ENCODE measurements at regions not wholly inside any gene's neighbourhood (a gene's known extent, or its start where the extent isn't known, plus 50 kb on each side); places are given as distances from the start of the nearest gene placed in this dataset.

- DNase-seq (ENCODE audit: low read depth in 2 of 2, low spot score in 1 of 2), result no peak
Observed at GRCh38 chr4:17187003-17187402, 288.6 kb upstream of the LDB2 start.

- DNase-seq (ENCODE audit: low read depth in 2 of 2, low spot score in 1 of 2), result no peak
Observed at GRCh38 chr4:17182888-17183287, 284.4 kb upstream of the LDB2 start.

GRCh38 chr4:17174751-17175150 is 276.3 kb upstream of the LDB2 start:
- no peak for DNase-seq (ENCODE audit: low read depth in 2 of 2, low spot score in 1 of 2)

GRCh38 chr4:17173300-17173699 is 274.9 kb upstream of the LDB2 start:
- no peak for DNase-seq (ENCODE audit: low read depth in 2 of 2, low spot score in 1 of 2)

- no peak for DNase-seq (ENCODE audit: low read depth in 2 of 2, low spot score in 1 of 2)
Observed at GRCh38 chr4:17170131-17170530, 271.7 kb upstream of the LDB2 start.

- no peak for DNase-seq (ENCODE audit: low read depth in 2 of 2, low spot score in 1 of 2)
Observed at GRCh38 chr4:17169699-17170098, 271.3 kb upstream of the LDB2 start.

GRCh38 chr4:17168571-17168970 is 270.1 kb upstream of the LDB2 start:
- no peak for DNase-seq (ENCODE audit: low read depth in 2 of 2, low spot score in 1 of 2)

- DNase-seq (ENCODE audit: low read depth in 2 of 2, low spot score in 1 of 2), result no peak
Observed at GRCh38 chr4:17166954-17167353, 268.5 kb upstream of the LDB2 start.

- no peak for DNase-seq (ENCODE audit: low read depth in 2 of 2, low spot score in 1 of 2)
Observed at GRCh38 chr4:17165286-17165685, 266.8 kb upstream of the LDB2 start.

GRCh38 chr4:17164666-17165065 is 266.2 kb upstream of the LDB2 start:
- no peak for DNase-seq (ENCODE audit: low read depth in 2 of 2, low spot score in 1 of 2)

GRCh38 chr4:17163156-17163771 is 264.8 kb upstream of the LDB2 start:
- no peak for DNase-seq (ENCODE audit: low read depth in 2 of 2, low spot score in 1 of 2)

GRCh38 chr4:17157304-17157703 is 258.9 kb upstream of the LDB2 start:
- no peak for DNase-seq (ENCODE audit: low read depth in 2 of 2, low spot score in 1 of 2)

GRCh38 chr4:17155486-17155885 is 257.0 kb upstream of the LDB2 start:
- no peak for DNase-seq (ENCODE audit: low read depth in 2 of 2, low spot score in 1 of 2)

GRCh38 chr4:17153572-17153971 is 255.1 kb upstream of the LDB2 start:
- DNase-seq (ENCODE audit: low read depth in 2 of 2, low spot score in 1 of 2), result no peak

GRCh38 chr4:17152941-17153540 is 254.6 kb upstream of the LDB2 start:
- no peak for DNase-seq (ENCODE audit: low read depth in 2 of 2, low spot score in 1 of 2)

GRCh38 chr4:17142232-17142711 is 243.8 kb upstream of the LDB2 start:
- DNase-seq (ENCODE audit: low read depth in 2 of 2, low spot score in 1 of 2), result no peak

GRCh38 chr4:17138847-17139246 is 240.4 kb upstream of the LDB2 start:
- no peak for DNase-seq (ENCODE audit: low read depth in 2 of 2, low spot score in 1 of 2)

GRCh38 chr4:17134565-17134964 is 236.1 kb upstream of the LDB2 start:
- no peak for DNase-seq (ENCODE audit: low read depth in 2 of 2, low spot score in 1 of 2)

GRCh38 chr4:17134100-17134499 is 235.7 kb upstream of the LDB2 start:
- DNase-seq (ENCODE audit: low read depth in 2 of 2, low spot score in 1 of 2), result no peak

GRCh38 chr4:17132226-17132625 is 233.8 kb upstream of the LDB2 start:
- no peak for DNase-seq (ENCODE audit: low read depth in 2 of 2, low spot score in 1 of 2)

- DNase-seq (ENCODE audit: low read depth in 2 of 2, low spot score in 1 of 2), result no peak
Observed at GRCh38 chr4:17128268-17128667, 229.8 kb upstream of the LDB2 start.

- no peak for DNase-seq (ENCODE audit: low read depth in 2 of 2, low spot score in 1 of 2)
Observed at GRCh38 chr4:17126321-17126966, 228.0 kb upstream of the LDB2 start.

- no peak for DNase-seq (ENCODE audit: low read depth in 2 of 2, low spot score in 1 of 2)
Observed at GRCh38 chr4:17124767-17125166, 226.3 kb upstream of the LDB2 start.

Data from stimulated activated CD8-positive, alpha-beta memory T cell treated with anti-CD3 and anti-CD28 coated beads, Interleukin-4, amount 100 ng/mL, for 1 hour (primary cell).